Stimulated activated CD8-positive, alpha-beta memory T cell treated with anti-CD3 and anti-CD28 coated beads, Interleukin-2, amount 100 ng/mL, for 1 hour (primary cell): ENCODE measurements at regions not wholly inside any gene's neighbourhood (a gene's known extent, or its start where the extent isn't known, plus 50 kb on each side); places are given as distances from the start of the nearest gene placed in this dataset.
"Not testable (repeated sequence)": the region's sequence is repeated elsewhere in the genome, so short reads cannot be mapped to it uniquely, and the experiment has no call there.

ENCODE experiments used
- DNase-seq, 2 donors: peaks; one replicate each; pipeline ENCODE4 v3.0.0-alpha.2; 2020; ENCODE audit warnings: low read depth in 2 of 2

GRCh38 chr4:17064959-17065358 is 166.5 kb upstream of the LDB2 start:
- DNase-seq: no peak

GRCh38 chr4:17063888-17064287 is 165.4 kb upstream of the LDB2 start:
- DNase-seq: no peak

GRCh38 chr4:17060230-17060629 is 161.8 kb upstream of the LDB2 start:
- DNase-seq: no peak

GRCh38 chr4:17058916-17059741 is 160.7 kb upstream of the LDB2 start:
- no peak for DNase-seq

- DNase-seq: no peak
These were observed 160.1 kb upstream of the LDB2 start for GRCh38 chr4:17058536-17058915.

GRCh38 chr4:17057035-17057434 is 158.6 kb upstream of the LDB2 start:
- DNase-seq: no peak

GRCh38 chr4:17055788-17056187 is 157.3 kb upstream of the LDB2 start:
- no peak for DNase-seq

- DNase-seq: no peak
These were observed 147.4 kb upstream of the LDB2 start for GRCh38 chr4:17045866-17046265.

- DNase-seq: no peak
These were observed 140.2 kb upstream of the LDB2 start for GRCh38 chr4:17038510-17039176.

- DNase-seq: no peak
These were observed 135.3 kb upstream of the LDB2 start for GRCh38 chr4:17033768-17034181.

- DNase-seq: no peak
These were observed 134.8 kb upstream of the LDB2 start for GRCh38 chr4:17033025-17033767.

- no peak for DNase-seq
These were observed 132.1 kb upstream of the LDB2 start for GRCh38 chr4:17030543-17030942.

GRCh38 chr4:17029964-17030363 is 131.5 kb upstream of the LDB2 start:
- DNase-seq: no peak

GRCh38 chr4:17029432-17029831 is 131.0 kb upstream of the LDB2 start:
- no peak for DNase-seq

- no peak for DNase-seq
These were observed 129.1 kb upstream of the LDB2 start for GRCh38 chr4:17027495-17027894.

GRCh38 chr4:17024425-17024824 is 126.0 kb upstream of the LDB2 start:
- no peak for DNase-seq

- no peak for DNase-seq
These were observed 122.5 kb upstream of the LDB2 start for GRCh38 chr4:17020901-17021300.

GRCh38 chr4:17020451-17020850 is 122.0 kb upstream of the LDB2 start:
- no peak for DNase-seq

GRCh38 chr4:17018621-17019020 is 120.2 kb upstream of the LDB2 start:
- DNase-seq: not testable (repeated sequence)

GRCh38 chr4:17018013-17018412 is 119.6 kb upstream of the LDB2 start:
- no peak for DNase-seq

- DNase-seq: no peak
These were observed 115.0 kb upstream of the LDB2 start for GRCh38 chr4:17013382-17014006.

GRCh38 chr4:17012451-17012850 is 114.0 kb upstream of the LDB2 start:
- DNase-seq: no peak
